Breast epithelium (tissue), 4 donors: ENCODE measurements at regions not wholly inside any gene's neighbourhood (a gene's known extent, or its start where the extent isn't known, plus 50 kb on each side); places are given as distances from the start of the nearest gene placed in this dataset.

ENCODE experiments used
- DNase-seq, 2 donors: peaks; one replicate each; pipeline ENCODE4 v3.0.0-alpha.2; 2019; ENCODE audit warnings: low spot score in 2 of 2
- H3K27ac ChIP-seq, 2 donors: fragments of 200-600 bp; sonication (generic) in 1 of 2; one replicate each; pipeline ENCODE4 v1.5.1; 2016 to 2019; ENCODE audit warnings: mild to moderate bottlenecking in 1 of 2
- H3K27me3 ChIP-seq, 2 donors: fragments of 200-600 bp; sonication (generic) in 1 of 2; one replicate each; pipeline versions ENCODE4 v1.5.1 to v1.6.0; 2017 to 2019; ENCODE audit warnings: control low read depth in 1 of 2, mild to moderate bottlenecking in 1 of 2
- H3K36me3 ChIP-seq: fragments of 200-600 bp; one replicate; pipeline ENCODE4 v1.5.1; 2019
- H3K4me1 ChIP-seq, 2 donors: fragments of 200-600 bp; sonication (generic); one replicate each; pipeline ENCODE4 v1.5.1; 2016 to 2019; ENCODE audit warnings: control low read depth in 1 of 2
- H3K4me3 ChIP-seq, 3 donors: fragments of 200-600 bp; sonication (generic); 1 replicate in 2 of 3; 2 replicates in 1 of 3; pipeline ENCODE4 v1.5.1; 2016 to 2019; ENCODE audit warnings: mild to moderate bottlenecking in 3 of 3, moderate library complexity in 2 of 3
- H3K9me3 ChIP-seq, 2 donors: fragments of 200-600 bp; sonication (generic) in 1 of 2; one replicate each; pipeline ENCODE4 v1.5.1; 2016 to 2019; ENCODE audit warnings: control low read depth in 1 of 2
- CTCF ChIP-seq, 3 donors: fragments of 450-650 bp; IDR thresholded peaks; one replicate each; pipeline ENCODE4 v1.5.1; 2016 to 2017; ENCODE audit warnings: antibody characterized with exemption in 3 of 3, mild to moderate bottlenecking in 3 of 3, moderate library complexity in 3 of 3
- POLR2A ChIP-seq: fragments of 450-650 bp; IDR thresholded peaks from one replicate; pipeline ENCODE4 v1.6.1; 2016; ENCODE audit warnings: antibody characterized with exemption, mild to moderate bottlenecking, moderate library complexity
- POLR2AphosphoS5 ChIP-seq, 3 donors: sonication (generic); formaldehyde crosslinking; IDR thresholded peaks; one replicate each; pipeline ENCODE4 v1.6.1; 2017; ENCODE audit warnings: antibody characterized with exemption in 3 of 3
- intact Hi-C: fragments of 100-400 bp; cut with DNase I; formaldehyde crosslinking; loops from one replicate; pipeline ENCODE4 v1.15.1; 2023; ENCODE audit warnings: low total_unique reads

GRCh38 chr18:61955644-61956043, 62.8 kb upstream of the RNF152 start:
- no peak for DNase-seq
- H3K4me3 ChIP-seq: no peak overlapping the region
- no peaks in the 10 kb centered on the region for H3K36me3 ChIP-seq
- no peak overlapping the region for H3K27ac ChIP-seq
- H3K4me1 ChIP-seq: no peaks in the 10 kb centered on the region
- no peaks in the 10 kb centered on the region for H3K27me3 ChIP-seq
- TF ChIP-seq POLR2AphosphoS5 (IDR thresholded peaks at IDR 0.05) (no peak), POLR2A (no peak), CTCF (IDR thresholded peaks at IDR 0.05) (no peak)
- H3K9me3 ChIP-seq: no peaks in the 10 kb centered on the region
- intact Hi-C loops: no loop called here

- H3K27ac ChIP-seq: no peak overlapping the region
These were observed 61.4 kb upstream of the RNF152 start for GRCh38 chr18:61954096-61954746.

GRCh38 chr18:61953641-61954040, 60.8 kb upstream of the RNF152 start:
- TF ChIP-seq POLR2A (no peak), CTCF (IDR thresholded peaks at IDR 0.05) (no peak), POLR2AphosphoS5 (IDR thresholded peaks at IDR 0.05) (no peak)
- DNase-seq: no peak
- H3K27me3 ChIP-seq: no peaks in the 10 kb centered on the region
- intact Hi-C loops: no loop called here
- no peak overlapping the region for H3K4me3 ChIP-seq
- H3K4me1 ChIP-seq: no peaks in the 10 kb centered on the region
- no peaks in the 10 kb centered on the region for H3K36me3 ChIP-seq
- no peaks in the 10 kb centered on the region for H3K9me3 ChIP-seq
- H3K27ac ChIP-seq: peak overlapping the region in 1 of 2 donors; percentile 84

More at GRCh38 chr18:61954096-61954746, 61.4 kb upstream of the RNF152 start:
- TF ChIP-seq POLR2AphosphoS5 (IDR thresholded peaks at IDR 0.05): no peak
- no peak for TF ChIP-seq CTCF (IDR thresholded peaks at IDR 0.05)
- TF ChIP-seq POLR2A: no peak
- Histone ChIP-seq H3K4me3 (no peak overlapping the region), H3K9me3 (no peaks in the 10 kb centered on the region), H3K36me3 (no peaks in the 10 kb centered on the region), H3K27me3 (no peaks in the 10 kb centered on the region), H3K4me1 (no peaks in the 10 kb centered on the region)
- DNase-seq: no peak
- intact Hi-C loops: no loop called here

GRCh38 chr18:61953161-61953560, 60.4 kb upstream of the RNF152 start:
- Histone ChIP-seq H3K4me3 (no peak overlapping the region), H3K9me3 (no peaks in the 10 kb centered on the region), H3K27ac (peak overlapping the region; percentile 58 to 84), H3K36me3 (no peaks in the 10 kb centered on the region), H3K27me3 (no peaks in the 10 kb centered on the region), H3K4me1 (no peaks in the 10 kb centered on the region)
- no peak for DNase-seq
- intact Hi-C loops: no loop called here
- TF ChIP-seq CTCF (IDR thresholded peaks at IDR 0.05) (no peak), POLR2AphosphoS5 (IDR thresholded peaks at IDR 0.05) (no peak), POLR2A (no peak)

GRCh38 chr18:61951396-61951795, 58.6 kb upstream of the RNF152 start:
- DNase-seq: no peak
- H3K4me1 ChIP-seq: no peaks in the 10 kb centered on the region
- H3K4me3 ChIP-seq: no peak overlapping the region
- intact Hi-C loops: no loop called here
- no peaks in the 10 kb centered on the region for H3K36me3 ChIP-seq
- no peaks in the 10 kb centered on the region for H3K27me3 ChIP-seq
- peak overlapping the region; percentile 68 to 84 for H3K27ac ChIP-seq
- TF ChIP-seq POLR2A (no peak), POLR2AphosphoS5 (IDR thresholded peaks at IDR 0.05) (no peak), CTCF (IDR thresholded peaks at IDR 0.05) (no peak)
- no peaks in the 10 kb centered on the region for H3K9me3 ChIP-seq
